Natural killer cell (primary cell): ENCODE measurements at regions not wholly inside any gene's neighbourhood (a gene's known extent, or its start where the extent isn't known, plus 50 kb on each side); places are given as distances from the start of the nearest gene placed in this dataset.

Experiments
- ATAC-seq, 3 donors: fragments of 150-1000 bp in 2 of 3; fragments of 200-7000 bp in 1 of 3; cut with Tn5 transposase; 1 replicate in 1 of 3; 2 replicates in 2 of 3; pipeline ENCODE4 v1.10.0; 2021; ENCODE audit warnings: mild to moderate bottlenecking in 2 of 3, moderate library complexity in 2 of 3
- DNase-seq, 2 donors: peaks; one replicate each; pipeline versions ENCODE4 v3.0.0 to v3.0.0-alpha.2; 2013 to 2021; ENCODE audit warnings: mixed read lengths in 1 of 2
- H3K27ac ChIP-seq: one replicate; pipeline ENCODE4 v1.5.1; 2013; ENCODE audit warnings: mild to moderate bottlenecking, low read length
- H3K27me3 ChIP-seq: one replicate; pipeline ENCODE4 v1.6.1; 2013; ENCODE audit warnings: low read length; ENCODE audit not compliant: control insufficient read depth, insufficient read depth
- H3K36me3 ChIP-seq: one replicate; pipeline ENCODE4 v1.6.1; 2013; ENCODE audit warnings: low read length; ENCODE audit not compliant: control insufficient read depth, insufficient read depth
- H3K4me1 ChIP-seq: one replicate; pipeline ENCODE4 v1.6.1; 2013; ENCODE audit warnings: low read length; ENCODE audit not compliant: control insufficient read depth, insufficient read depth
- H3K4me3 ChIP-seq: one replicate; pipeline ENCODE4 v1.5.1; 2013; ENCODE audit warnings: low read length
- H3K9me3 ChIP-seq: one replicate; pipeline ENCODE4 v1.6.1; 2013; ENCODE audit warnings: low read length; ENCODE audit not compliant: control insufficient read depth, insufficient read depth
- H3K27ac Mint-ChIP-seq, 2 donors: one replicate each; pipeline ENCODE4 v1.8.0; 2022; ENCODE audit warnings: mild to moderate bottlenecking in 2 of 2, mixed read lengths in 2 of 2, moderate library complexity in 1 of 2
- H3K27me3 Mint-ChIP-seq, 2 donors: one replicate each; pipeline ENCODE4 v1.8.0; 2022; ENCODE audit warnings: low read depth in 2 of 2, mixed read lengths in 2 of 2
- H3K36me3 Mint-ChIP-seq: one replicate; pipeline ENCODE4 v1.8.0; 2022; ENCODE audit warnings: mixed read lengths
- H3K4me1 Mint-ChIP-seq, 2 donors: one replicate each; pipeline ENCODE4 v1.8.0; 2022; ENCODE audit warnings: mixed read lengths in 2 of 2
- H3K4me3 Mint-ChIP-seq: one replicate; pipeline ENCODE4 v1.8.0; 2022; ENCODE audit warnings: mild to moderate bottlenecking, moderate library complexity, mixed read lengths
- H3K9me3 Mint-ChIP-seq, 2 donors: one replicate each; pipeline ENCODE4 v1.8.0; 2022; ENCODE audit warnings: mixed read lengths in 2 of 2
- WGBS: methylation state at CpG from one replicate; pipeline ENCODE4 v1.1.7; 2013; ENCODE audit warnings: missing lambda C conversion rate; ENCODE audit not compliant: insufficient coverage; 5-methylcytosine and 5-hydroxymethylcytosine counted together
- intact Hi-C: fragments of 100-400 bp; cut with micrococcal nuclease; formaldehyde crosslinking; loops from one replicate; pipeline ENCODE4 v1.14.2; 2022
- TF ChIP-seq, protein P1 (sequence below): fragments of 200-600 bp; IDR thresholded peaks from one replicate; pipeline ENCODE4 v1.8.0; 2022; ENCODE audit warnings: antibody characterized with exemption

DNA sequence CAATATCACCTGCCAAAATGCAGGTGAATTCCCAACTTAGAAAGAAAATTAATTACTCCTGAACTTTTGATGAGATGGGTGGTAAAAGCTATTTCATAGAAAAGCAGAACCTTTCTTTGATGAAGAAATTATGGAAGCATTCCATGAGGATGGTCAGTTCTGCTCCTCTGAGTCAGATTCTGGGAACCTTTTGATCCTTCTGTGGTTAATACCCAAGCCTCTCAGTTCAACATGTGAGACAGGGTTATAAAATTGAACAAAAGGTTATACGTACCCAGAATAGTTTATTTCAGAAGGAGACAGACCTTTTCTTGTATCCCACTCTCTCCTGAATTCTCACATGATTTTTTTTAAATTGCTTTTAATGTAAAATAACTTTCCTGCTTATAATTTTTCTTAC, 767.6 kb upstream of the ADAMTS16 start:
- TF ChIP-seq, protein P1, sequence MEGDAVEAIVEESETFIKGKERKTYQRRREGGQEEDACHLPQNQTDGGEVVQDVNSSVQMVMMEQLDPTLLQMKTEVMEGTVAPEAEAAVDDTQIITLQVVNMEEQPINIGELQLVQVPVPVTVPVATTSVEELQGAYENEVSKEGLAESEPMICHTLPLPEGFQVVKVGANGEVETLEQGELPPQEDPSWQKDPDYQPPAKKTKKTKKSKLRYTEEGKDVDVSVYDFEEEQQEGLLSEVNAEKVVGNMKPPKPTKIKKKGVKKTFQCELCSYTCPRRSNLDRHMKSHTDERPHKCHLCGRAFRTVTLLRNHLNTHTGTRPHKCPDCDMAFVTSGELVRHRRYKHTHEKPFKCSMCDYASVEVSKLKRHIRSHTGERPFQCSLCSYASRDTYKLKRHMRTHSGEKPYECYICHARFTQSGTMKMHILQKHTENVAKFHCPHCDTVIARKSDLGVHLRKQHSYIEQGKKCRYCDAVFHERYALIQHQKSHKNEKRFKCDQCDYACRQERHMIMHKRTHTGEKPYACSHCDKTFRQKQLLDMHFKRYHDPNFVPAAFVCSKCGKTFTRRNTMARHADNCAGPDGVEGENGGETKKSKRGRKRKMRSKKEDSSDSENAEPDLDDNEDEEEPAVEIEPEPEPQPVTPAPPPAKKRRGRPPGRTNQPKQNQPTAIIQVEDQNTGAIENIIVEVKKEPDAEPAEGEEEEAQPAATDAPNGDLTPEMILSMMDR: no peak
- H3K9me3 ChIP-seq: peaks cover 3% of the 10 kb centered on the region
- ATAC-seq (no peak), DNase-seq (no peak)
- H3K27ac Mint-ChIP-seq: no peak overlapping the region
- no peaks in the 10 kb centered on the region for H3K27me3 ChIP-seq
- H3K36me3 Mint-ChIP-seq: no peaks in the 10 kb centered on the region
- H3K27me3 Mint-ChIP-seq: no peaks in the 10 kb centered on the region
- H3K36me3 ChIP-seq: no peaks in the 10 kb centered on the region
- 83% methylated on average over 1 of the region's 1 CpG for WGBS
- no peaks in the 10 kb centered on the region for H3K4me1 ChIP-seq
- intact Hi-C loops: no loop called here
- no peak overlapping the region for H3K4me3 ChIP-seq
- H3K27ac ChIP-seq: no peak overlapping the region
- H3K9me3 Mint-ChIP-seq: peaks cover 4 to 7% of the 10 kb centered on the region in 2 donors
- H3K4me1 Mint-ChIP-seq: no peaks in the 10 kb centered on the region
- H3K4me3 Mint-ChIP-seq: no peak overlapping the region

DNA sequence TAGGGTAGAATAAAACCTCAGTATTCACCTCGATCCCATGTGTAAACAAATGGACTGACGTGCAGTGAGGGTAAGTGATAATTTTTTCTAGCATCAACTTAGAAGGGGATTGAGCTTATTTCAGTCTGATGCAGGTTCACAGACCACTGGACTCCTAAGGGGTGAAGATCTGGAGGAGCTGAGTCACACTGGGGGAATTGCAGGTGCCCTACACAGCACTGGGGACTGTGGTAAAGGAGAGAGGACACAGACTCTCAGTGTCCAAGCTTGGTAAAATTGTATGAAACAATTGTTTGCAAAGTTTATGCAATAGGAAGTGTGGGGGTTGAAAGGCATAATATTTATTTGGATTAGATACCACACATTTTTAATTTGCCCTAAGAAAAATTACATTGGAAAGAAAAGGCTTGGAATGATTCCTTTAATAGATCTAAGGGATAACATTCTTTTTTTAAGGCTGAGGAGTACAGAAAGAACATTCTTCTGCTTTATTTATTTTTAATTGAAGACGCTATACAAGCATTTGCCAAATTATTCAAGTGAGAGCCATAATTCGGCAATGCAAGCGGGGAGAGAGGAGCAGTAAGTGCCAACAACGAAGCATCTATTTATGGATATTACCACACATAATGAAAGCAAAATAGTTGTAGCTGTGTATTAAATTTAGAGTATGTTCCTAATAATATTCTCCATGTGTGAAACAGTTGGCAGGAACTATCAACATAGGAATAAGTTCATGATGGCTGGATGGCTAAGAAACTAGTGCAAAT, 766.9 kb upstream of the ADAMTS16 start:
- Mint-ChIP-seq H3K27ac (no peak overlapping the region), H3K9me3 (peaks cover 7 to 8% of the 10 kb centered on the region in 2 donors), H3K4me1 (no peaks in the 10 kb centered on the region), H3K4me3 (no peak overlapping the region), H3K36me3 (no peaks in the 10 kb centered on the region), H3K27me3 (no peaks in the 10 kb centered on the region)
- TF ChIP-seq, protein P1: no peak
- Histone ChIP-seq H3K9me3 (peaks cover 3% of the 10 kb centered on the region), H3K4me1 (no peaks in the 10 kb centered on the region), H3K36me3 (no peaks in the 10 kb centered on the region), H3K27me3 (no peaks in the 10 kb centered on the region), H3K4me3 (no peak overlapping the region), H3K27ac (no peak overlapping the region)
- 87% methylated on average over 6 of the region's 6 CpGs for WGBS
- intact Hi-C loops: no loop called here
- no peak for ATAC-seq
- DNase-seq: no peak

DNA sequence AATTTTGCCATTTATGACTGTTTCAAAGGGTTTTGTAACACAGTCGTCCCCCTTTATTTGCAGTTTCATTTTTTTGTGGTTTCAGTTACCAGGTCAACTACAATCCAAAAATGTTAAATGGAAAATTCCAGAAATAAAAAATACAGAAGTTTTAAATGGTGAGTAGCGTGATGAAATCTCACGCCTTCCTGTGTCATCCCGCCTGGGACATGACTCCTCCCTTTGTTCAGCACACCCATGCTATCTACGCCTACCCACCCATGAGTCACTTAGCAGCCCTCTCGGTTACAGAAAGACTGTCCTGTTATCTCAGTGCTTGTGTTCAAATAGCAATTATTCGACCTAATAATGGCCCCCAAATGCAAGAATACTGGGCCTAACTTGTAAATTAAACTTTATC, 765.3 kb upstream of the ADAMTS16 start:
- intact Hi-C loops: no loop called here
- TF ChIP-seq, protein P1: no peak
- Mint-ChIP-seq H3K4me1 (no peaks in the 10 kb centered on the region), H3K27ac (no peak overlapping the region), H3K9me3 (peaks cover 7 to 8% of the 10 kb centered on the region in 2 donors), H3K36me3 (no peaks in the 10 kb centered on the region), H3K4me3 (no peak overlapping the region), H3K27me3 (no peaks in the 10 kb centered on the region)
- Histone ChIP-seq H3K36me3 (no peaks in the 10 kb centered on the region), H3K9me3 (peaks cover 3% of the 10 kb centered on the region), H3K4me1 (no peaks in the 10 kb centered on the region), H3K4me3 (no peak overlapping the region), H3K27ac (no peak overlapping the region), H3K27me3 (no peaks in the 10 kb centered on the region)
- 65% methylated on average over 7 of the region's 7 CpGs for WGBS
- DNase-seq: no peak
- ATAC-seq: no peak

DNA sequence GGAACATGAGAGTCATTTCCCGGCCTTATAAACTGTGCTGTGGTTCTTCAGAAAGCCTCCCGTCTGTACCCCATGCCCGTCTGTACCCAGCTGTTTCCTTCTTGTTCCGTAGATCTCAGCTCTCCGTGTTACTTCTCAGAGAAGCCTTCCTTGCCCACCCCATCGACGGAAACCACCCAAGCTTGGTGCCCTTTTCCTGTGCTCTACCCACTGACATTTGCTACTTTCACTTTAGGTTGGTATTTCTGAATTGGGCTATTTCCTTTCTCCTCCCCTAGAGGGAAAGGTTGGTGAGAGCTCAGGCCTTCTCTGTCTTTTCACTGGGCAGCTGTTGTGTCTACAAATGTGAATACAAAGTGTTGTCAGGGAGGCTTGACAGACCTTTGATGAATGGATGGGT, 764.5 kb upstream of the ADAMTS16 start:
- no peaks in the 10 kb centered on the region for H3K27me3 ChIP-seq
- H3K36me3 ChIP-seq: no peaks in the 10 kb centered on the region
- TF ChIP-seq, protein P1: no peak
- Mint-ChIP-seq H3K27me3 (no peaks in the 10 kb centered on the region), H3K4me1 (no peaks in the 10 kb centered on the region), H3K27ac (no peak overlapping the region), H3K4me3 (no peak overlapping the region), H3K36me3 (no peaks in the 10 kb centered on the region), H3K9me3 (peaks cover 7 to 8% of the 10 kb centered on the region in 2 donors)
- H3K4me1 ChIP-seq: no peaks in the 10 kb centered on the region
- peaks cover 3% of the 10 kb centered on the region for H3K9me3 ChIP-seq
- H3K27ac ChIP-seq: no peak overlapping the region
- intact Hi-C loops: no loop called here
- DNase-seq (no peak), ATAC-seq (no peak)
- WGBS: 84% methylated on average over 7 of the region's 7 CpGs
- H3K4me3 ChIP-seq: no peak overlapping the region
